ENCODE measurements at regions not wholly inside any gene's neighbourhood (a gene's known extent, or its start where the extent isn't known, plus 50 kb on each side); places are given as distances from the start of the nearest gene placed in this dataset.

GRCh38 chr15:97684249-97684648, 276.3 kb upstream of the ARRDC4 start:
- no peak for DNase-seq (ENCODE audit: low read depth, low spot score)
- Histone ChIP-seq H3K9me3 (ENCODE audit: control insufficient read depth, insufficient read depth, low read length) (peaks cover 21% of the 10 kb centered on the region), H3K4me3 (ENCODE audit: low read depth, low read length) (no peak overlapping the region), H3K27me3 (ENCODE audit: control insufficient read depth, insufficient read depth, low read length) (no peaks in the 10 kb centered on the region), H3K27ac (ENCODE audit: low read depth, low read length) (no peak overlapping the region)
- ChIA-PET CTCF (no interaction called here), POLR2A (no interaction called here)
- TF ChIP-seq CTCF (IDR thresholded peaks at IDR 0.05; ENCODE audit: low read depth, low read length): no peak

- no peak for DNase-seq (ENCODE audit: low read depth, low spot score)
- POLR2A ChIA-PET: no interaction called here
- TF ChIP-seq CTCF (IDR thresholded peaks at IDR 0.05; ENCODE audit: low read depth, low read length): no peak
- Histone ChIP-seq H3K4me3 (ENCODE audit: low read depth, low read length) (no peak overlapping the region), H3K9me3 (ENCODE audit: control insufficient read depth, insufficient read depth, low read length) (peaks cover 24% of the 10 kb centered on the region), H3K27me3 (ENCODE audit: control insufficient read depth, insufficient read depth, low read length) (no peaks in the 10 kb centered on the region), H3K27ac (ENCODE audit: low read depth, low read length) (no peak overlapping the region)
- CTCF ChIA-PET: no interaction called here
Measured at GRCh38 chr15:97686324-97686723, 274.2 kb upstream of the ARRDC4 start.

GRCh38 chr15:97687654-97688053, 272.8 kb upstream of the ARRDC4 start:
- no peaks in the 10 kb centered on the region for H3K27me3 ChIP-seq (ENCODE audit: control insufficient read depth, insufficient read depth, low read length)
- H3K9me3 ChIP-seq (ENCODE audit: control insufficient read depth, insufficient read depth, low read length): peaks cover 30% of the 10 kb centered on the region
- no peak for DNase-seq (ENCODE audit: low read depth, low spot score)
- no peak overlapping the region for H3K27ac ChIP-seq (ENCODE audit: low read depth, low read length)
- H3K4me3 ChIP-seq (ENCODE audit: low read depth, low read length): no peak overlapping the region
- no peak for TF ChIP-seq CTCF (IDR thresholded peaks at IDR 0.05; ENCODE audit: low read depth, low read length)
- ChIA-PET CTCF (no interaction called here), POLR2A (no interaction called here)

- CTCF ChIA-PET: no interaction called here
- Histone ChIP-seq H3K4me3 (ENCODE audit: low read depth, low read length) (no peak overlapping the region), H3K27ac (ENCODE audit: low read depth, low read length) (no peak overlapping the region), H3K27me3 (ENCODE audit: control insufficient read depth, insufficient read depth, low read length) (no peaks in the 10 kb centered on the region), H3K9me3 (ENCODE audit: control insufficient read depth, insufficient read depth, low read length) (peaks cover 32% of the 10 kb centered on the region)
- TF ChIP-seq CTCF (IDR thresholded peaks at IDR 0.05; ENCODE audit: low read depth, low read length): no peak
- DNase-seq (ENCODE audit: low read depth, low spot score): no peak
- POLR2A ChIA-PET: no interaction called here
Measured at GRCh38 chr15:97688177-97688576, 272.3 kb upstream of the ARRDC4 start.

GRCh38 chr15:97688886-97689285, 271.6 kb upstream of the ARRDC4 start:
- peaks cover 33% of the 10 kb centered on the region for H3K9me3 ChIP-seq (ENCODE audit: control insufficient read depth, insufficient read depth, low read length)
- POLR2A ChIA-PET: no interaction called here
- no peak overlapping the region for H3K27ac ChIP-seq (ENCODE audit: low read depth, low read length)
- no peak for DNase-seq (ENCODE audit: low read depth, low spot score)
- H3K27me3 ChIP-seq (ENCODE audit: control insufficient read depth, insufficient read depth, low read length): no peaks in the 10 kb centered on the region
- CTCF ChIA-PET: no interaction called here
- H3K4me3 ChIP-seq (ENCODE audit: low read depth, low read length): no peak overlapping the region
- no peak for TF ChIP-seq CTCF (IDR thresholded peaks at IDR 0.05; ENCODE audit: low read depth, low read length)
